Mesothelial cell of epicardium (in vitro differentiated cells): ENCODE measurements at regions not wholly inside any gene's neighbourhood (a gene's known extent, or its start where the extent isn't known, plus 50 kb on each side); places are given as distances from the start of the nearest gene placed in this dataset.

Experiments
- DNase-seq, 2 experiments: peaks; one replicate each; pipeline ENCODE4 v3.0.0; 2021; ENCODE audit warnings: low spot score in 2 of 2; ENCODE audit not compliant: unreplicated experiment in 2 of 2
- H3K27ac Mint-ChIP-seq: 2 replicates; pipeline ENCODE4 v1.8.0; 2021; ENCODE audit warnings: mixed read lengths
- H3K27me3 Mint-ChIP-seq: 2 replicates; pipeline ENCODE4 v1.8.0; 2021; ENCODE audit warnings: low read depth, mixed read lengths
- H3K36me3 Mint-ChIP-seq: 2 replicates; pipeline ENCODE4 v1.8.0; 2021; ENCODE audit warnings: mixed read lengths
- H3K4me1 Mint-ChIP-seq: 2 replicates; pipeline ENCODE4 v1.8.0; 2021; ENCODE audit warnings: mixed read lengths
- H3K4me3 Mint-ChIP-seq: 2 replicates; pipeline ENCODE4 v1.8.0; 2021; ENCODE audit warnings: mild to moderate bottlenecking, moderate library complexity, mixed read lengths
- H3K9me3 Mint-ChIP-seq: 2 replicates; pipeline ENCODE4 v1.8.0; 2021; ENCODE audit warnings: mixed read lengths
- CTCF ChIP-seq: fragments of 200-600 bp; sonication (generic); IDR thresholded peaks from one replicate; pipeline ENCODE4 v1.5.0; 2021; ENCODE audit warnings: antibody characterized with exemption; ENCODE audit not compliant: unreplicated experiment

- H3K27ac Mint-ChIP-seq, result no peak overlapping the region
- peaks cover 8% of the 10 kb centered on the region for H3K4me1 Mint-ChIP-seq
- peaks cover 5% of the 10 kb centered on the region for H3K9me3 Mint-ChIP-seq
- no peak overlapping the region for H3K4me3 Mint-ChIP-seq
- no peak for DNase-seq
- no peak for TF ChIP-seq CTCF
- H3K27me3 Mint-ChIP-seq, result no peaks in the 10 kb centered on the region
- H3K36me3 Mint-ChIP-seq, result no peaks in the 10 kb centered on the region
These were observed 129.5 kb downstream of the MSTN start for GRCh38 chr2:189933041-189933440.

- Mint-ChIP-seq H3K27ac (no peak overlapping the region), H3K4me1 (no peaks in the 10 kb centered on the region), H3K27me3 (peaks cover 18% of the 10 kb centered on the region), H3K36me3 (no peaks in the 10 kb centered on the region), H3K9me3 (peaks cover 4% of the 10 kb centered on the region), H3K4me3 (no peak overlapping the region)
- no peak for TF ChIP-seq CTCF
- DNase-seq, result no peak
These were observed 134.7 kb downstream of the MSTN start for GRCh38 chr2:189927823-189928222.
